OCI-LY3 (cell line): ENCODE measurements at regions not wholly inside any gene's neighbourhood (a gene's known extent, or its start where the extent isn't known, plus 50 kb on each side); places are given as distances from the start of the nearest gene placed in this dataset.

Source experiments
- H2AFZ ChIP-seq: fragments of 200-600, 300-600 bp; shearing (Covaris generic); 2 replicates; pipeline ENCODE4 v1.6.0; 2014; ENCODE audit warnings: antibody characterized with exemption, low read depth, low read length
- H3K27ac ChIP-seq: fragments of 200-600, 300-600 bp; sonication (generic); 2 replicates; pipeline ENCODE4 v1.5.1; 2014; ENCODE audit warnings: mild to moderate bottlenecking, low read length, moderate library complexity, mixed read lengths
- H3K27me3 ChIP-seq: fragments of 200-600, 300-600 bp; sonication (generic); 2 replicates; pipeline ENCODE4 v1.6.1; 2014; ENCODE audit warnings: low read depth, low read length, mixed read lengths
- H3K36me3 ChIP-seq: fragments of 200-600, 300-600 bp; sonication (generic); replicated peaks from 2 replicates; pipeline ENCODE3; 2014; ENCODE audit warnings: low read depth, low read length, mixed read lengths
- H3K4me1 ChIP-seq: fragments of 300-600, 200-600 bp; sonication (generic); 2 replicates; pipeline ENCODE4 v1.6.1; 2014; ENCODE audit warnings: low read length, mixed read lengths
- H3K4me2 ChIP-seq: fragments of 200-600, 300-600 bp; sonication (generic); 2 replicates; pipeline ENCODE4 v1.6.1; 2014; ENCODE audit warnings: low read length, mixed read lengths
- H3K4me3 ChIP-seq: fragments of 300-600, 200-600 bp; sonication (generic); 2 replicates; pipeline ENCODE4 v1.5.1; 2014; ENCODE audit warnings: antibody characterized with exemption, mild to moderate bottlenecking, low read length, moderate library complexity
- H3K79me2 ChIP-seq: fragments of 300-600, 200-600 bp; shearing (Covaris generic); 2 replicates; pipeline ENCODE4 v1.6.1; 2014; ENCODE audit warnings: mild to moderate bottlenecking, low read length, mixed read lengths
- H3K9ac ChIP-seq: fragments of 300-600, 200-600 bp; shearing (Covaris generic); 2 replicates; pipeline ENCODE4 v1.6.0; 2014; ENCODE audit warnings: mild to moderate bottlenecking, low read length, moderate library complexity
- H3K9me3 ChIP-seq: fragments of 200-600, 300-600 bp; shearing (Covaris generic); 2 replicates; pipeline ENCODE4 v1.6.1; 2014; ENCODE audit warnings: low read length, mixed read lengths; ENCODE audit not compliant: insufficient read depth
- H4K20me1 ChIP-seq: fragments of 200-600, 300-600 bp; sonication (generic); 2 replicates; pipeline ENCODE4 v1.6.1; 2016; ENCODE audit warnings: low read length, mixed read lengths; ENCODE audit not compliant: insufficient read depth
- CTCF ChIP-seq: fragments of 200-600, 300-600 bp; sonication (generic); IDR thresholded peaks from 2 replicates; pipeline ENCODE4 v1.5.1; 2014; ENCODE audit warnings: antibody characterized with exemption, low read length, low read depth
- EZH2phosphoT487 ChIP-seq: fragments of 200-600 bp; shearing (Covaris generic); IDR thresholded peaks from 2 replicates; pipeline ENCODE4 v1.6.1; 2018; ENCODE audit warnings: antibody characterized with exemption, mixed run types, low read depth

DNA sequence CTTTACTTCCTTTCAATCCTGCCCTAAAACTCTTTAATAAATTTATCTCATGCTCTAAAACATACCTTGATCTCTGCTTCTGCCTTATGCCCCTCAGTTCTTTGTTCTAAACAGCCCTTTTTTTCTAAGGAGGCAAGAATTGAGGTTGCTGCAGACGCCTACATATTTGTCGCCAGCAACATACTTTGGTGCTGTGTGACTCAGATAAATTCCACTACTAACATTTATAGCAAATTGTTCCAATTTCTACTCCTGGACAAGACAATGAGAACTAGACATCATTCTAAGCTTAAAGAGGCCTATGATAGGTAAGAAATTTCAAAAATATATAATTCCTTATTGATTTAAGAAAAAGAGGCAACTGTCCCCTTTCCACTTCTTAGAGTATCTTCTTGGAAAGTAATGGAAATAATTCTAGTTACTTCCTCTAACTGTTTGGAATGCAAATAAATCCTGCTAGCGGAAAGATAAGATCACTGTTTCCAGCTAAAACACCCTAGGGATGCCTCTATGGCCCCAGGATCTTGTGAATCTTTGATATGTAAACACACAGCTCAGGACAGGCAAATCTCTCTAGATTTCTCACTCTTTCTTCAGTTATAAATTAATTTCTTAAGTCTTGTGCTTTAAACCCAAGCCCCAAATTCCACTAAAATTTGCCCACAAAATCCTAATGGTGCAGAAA lies 869.1 kb downstream of the KCNT2 start:
- no peak overlapping the region for H3K4me2 ChIP-seq
- H3K4me3 ChIP-seq = no peak overlapping the region
- H3K4me1 ChIP-seq = no peaks in the 10 kb centered on the region
- TF ChIP-seq EZH2phosphoT487 = no peak
- TF ChIP-seq CTCF = no peak
- no peaks in the 10 kb centered on the region for H4K20me1 ChIP-seq
- H3K9ac ChIP-seq = no peak overlapping the region
- H3K27me3 ChIP-seq = no peaks in the 10 kb centered on the region
- H3K79me2 ChIP-seq = no peaks in the 10 kb centered on the region
- no peak overlapping the region for H3K27ac ChIP-seq
- H2AFZ ChIP-seq = no peak overlapping the region
- H3K9me3 ChIP-seq = no peaks in the 10 kb centered on the region
- H3K36me3 ChIP-seq = no peaks in the 10 kb centered on the region

- Histone ChIP-seq H3K4me1 (peaks cover 8% of the 10 kb centered on the region), H3K36me3 (no peaks in the 10 kb centered on the region), H3K27me3 (no peaks in the 10 kb centered on the region), H3K9me3 (no peaks in the 10 kb centered on the region), H3K79me2 (no peaks in the 10 kb centered on the region), H2AFZ (no peak overlapping the region), H3K4me2 (no peak overlapping the region), H3K27ac (no peak overlapping the region), H3K9ac (no peak overlapping the region), H4K20me1 (no peaks in the 10 kb centered on the region), H3K4me3 (no peak overlapping the region)
- TF ChIP-seq CTCF = no peak
- no peak for TF ChIP-seq EZH2phosphoT487
These were observed 873.1 kb downstream of the KCNT2 start for GRCh38 chr1:195735140-195735539.

DNA sequence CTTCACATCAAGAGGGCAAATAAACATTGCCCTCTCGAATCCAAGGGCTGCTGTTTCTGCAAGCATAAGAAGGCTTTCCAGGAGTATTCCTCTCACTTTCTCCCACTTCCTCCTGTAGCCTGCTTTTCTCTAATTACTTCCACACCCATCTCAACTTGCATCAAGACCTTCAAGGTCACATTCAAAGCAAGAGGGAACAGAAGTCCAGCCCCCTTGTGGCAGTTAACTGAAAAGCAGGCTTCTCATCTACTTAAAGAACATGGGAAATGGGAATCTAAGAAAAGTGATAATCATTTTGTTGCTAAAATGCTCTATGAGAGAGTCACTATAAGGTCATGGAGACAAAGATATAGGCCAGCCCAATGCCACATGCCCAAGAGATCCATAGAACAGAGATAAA lies 874.4 kb downstream of the KCNT2 start:
- Histone ChIP-seq H4K20me1 (no peaks in the 10 kb centered on the region), H3K79me2 (no peaks in the 10 kb centered on the region), H2AFZ (peak overlapping the region; percentile 75), H3K4me1 (peaks cover 8% of the 10 kb centered on the region), H3K9me3 (no peaks in the 10 kb centered on the region), H3K4me3 (0 out of 2 replicates have a peak overlapping the region, but pooled peaks have one; percentile 9), H3K27me3 (no peaks in the 10 kb centered on the region), H3K9ac (no peak overlapping the region), H3K27ac (no peak overlapping the region), H3K36me3 (no peaks in the 10 kb centered on the region), H3K4me2 (peak overlapping the region; percentile 42)
- peak; percentile 72 for TF ChIP-seq CTCF
- TF ChIP-seq EZH2phosphoT487 = no peak

GRCh38 chr1:195733408-195733807 lies 874.8 kb downstream of the KCNT2 start:
- no peaks in the 10 kb centered on the region for H4K20me1 ChIP-seq
- peaks cover 8% of the 10 kb centered on the region for H3K4me1 ChIP-seq
- H3K79me2 ChIP-seq = no peaks in the 10 kb centered on the region
- no peaks in the 10 kb centered on the region for H3K27me3 ChIP-seq
- no peaks in the 10 kb centered on the region for H3K9me3 ChIP-seq
- TF ChIP-seq EZH2phosphoT487 = no peak
- TF ChIP-seq CTCF = no peak
- no peaks in the 10 kb centered on the region for H3K36me3 ChIP-seq
- peak overlapping the region; percentile 42 for H3K4me2 ChIP-seq
- 0 out of 2 replicates have a peak overlapping the region, but pooled peaks have one; percentile 9 for H3K4me3 ChIP-seq
- H3K27ac ChIP-seq = no peak overlapping the region
- H2AFZ ChIP-seq = peak overlapping the region; percentile 75
- H3K9ac ChIP-seq = no peak overlapping the region
